GM10266 (cell line): ENCODE measurements at regions not wholly inside any gene's neighbourhood (a gene's known extent, or its start where the extent isn't known, plus 50 kb on each side); places are given as distances from the start of the nearest gene placed in this dataset.

Experiments
- DNase-seq: peaks from one replicate; pipeline ENCODE4 v3.0.0; 2012; ENCODE audit errors: extremely low spot score
- CTCF ChIP-seq: IDR thresholded peaks from 2 replicates; pipeline ENCODE4 v1.5.1; 2012; ENCODE audit warnings: mild to moderate bottlenecking, low read depth; ENCODE audit not compliant: control insufficient read depth, insufficient read depth; ENCODE audit errors: missing control alignments

GRCh38 chr18:22473366-22473765 lies 55.7 kb upstream of the CTAGE1 start:
- no peak for DNase-seq
- TF ChIP-seq CTCF: no peak

GRCh38 chr18:22475426-22476100 lies 57.8 kb upstream of the CTAGE1 start:
- no peak for DNase-seq

DNA sequence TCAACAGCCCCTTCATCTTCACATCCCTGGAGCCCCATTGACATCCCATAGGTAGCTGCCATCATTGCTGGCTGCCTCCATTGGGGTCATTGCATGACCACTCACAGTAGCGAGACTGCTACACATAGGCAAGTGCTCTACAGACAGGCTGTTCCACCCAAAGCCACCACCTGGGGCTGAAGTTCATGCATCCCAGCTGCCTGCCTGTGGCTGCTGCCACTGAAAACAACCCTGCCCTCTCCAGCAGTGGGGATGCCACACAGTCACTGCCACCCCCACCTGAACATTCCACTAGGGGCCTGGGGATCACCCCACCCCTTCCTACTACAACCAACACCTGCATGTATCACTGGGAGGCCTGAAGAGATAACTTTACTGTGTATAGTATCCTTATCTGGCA lies 59.5 kb upstream of the CTAGE1 start:
- no peak for TF ChIP-seq CTCF
- no peak for DNase-seq

More at GRCh38 chr18:22475426-22476100, 57.8 kb upstream of the CTAGE1 start:
- no peak for TF ChIP-seq CTCF

DNA sequence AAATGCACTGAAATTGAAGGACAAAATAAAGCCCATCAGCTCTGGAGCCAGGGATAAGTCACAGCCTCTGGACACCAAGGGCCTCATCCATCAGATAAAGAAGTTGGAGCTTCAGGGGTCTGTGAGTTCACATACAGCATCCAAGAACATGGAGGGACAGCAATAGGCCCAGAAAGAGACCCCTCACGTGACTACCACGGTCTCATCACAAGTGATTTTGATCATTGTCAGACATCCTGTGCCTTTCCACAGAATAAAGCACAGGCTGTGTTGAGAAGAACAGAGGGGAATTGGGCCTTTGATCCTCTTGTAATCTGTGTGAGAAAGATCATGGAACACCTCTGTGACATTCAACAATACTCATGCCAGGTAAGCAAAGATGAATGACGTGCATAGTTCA lies 65.2 kb upstream of the CTAGE1 start:
- no peak for DNase-seq
- no peak for TF ChIP-seq CTCF

- DNase-seq: no peak
- TF ChIP-seq CTCF: no peak
Measured at GRCh38 chr18:22483407-22483806, 65.7 kb upstream of the CTAGE1 start.

DNA sequence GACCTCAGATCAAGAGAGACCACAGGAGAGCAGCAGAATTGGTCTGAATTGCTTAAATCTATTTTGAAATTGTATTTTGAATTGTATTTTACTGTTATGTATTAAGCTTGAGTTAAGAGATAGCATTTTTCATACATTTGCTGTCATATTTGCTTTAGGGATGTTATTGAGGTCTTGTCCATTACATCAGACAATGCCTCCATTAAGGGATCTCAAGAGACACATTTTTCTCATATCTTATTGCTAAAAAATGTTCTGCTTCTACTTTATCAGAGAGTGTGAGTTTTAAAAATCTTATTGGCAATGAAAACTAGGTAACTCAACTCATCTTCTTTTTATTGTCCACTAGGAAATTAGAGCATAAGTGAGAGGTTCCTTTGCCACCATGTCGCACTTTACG lies 66.8 kb upstream of the CTAGE1 start:
- TF ChIP-seq CTCF: no peak
- DNase-seq: no peak

GRCh38 chr18:22485808-22486244 lies 68.1 kb upstream of the CTAGE1 start:
- DNase-seq: no peak
- TF ChIP-seq CTCF: no peak
